ENCODE measurements at regions not wholly inside any gene's neighbourhood (a gene's known extent, or its start where the extent isn't known, plus 50 kb on each side); places are given as distances from the start of the nearest gene placed in this dataset.
A peak's percentile ranks its signal among the peaks of the same experiment; 100 is the strongest.
"Not testable (repeated sequence)": the region's sequence is repeated elsewhere in the genome, so short reads cannot be mapped to it uniquely, and the experiment has no call there.

DNA sequence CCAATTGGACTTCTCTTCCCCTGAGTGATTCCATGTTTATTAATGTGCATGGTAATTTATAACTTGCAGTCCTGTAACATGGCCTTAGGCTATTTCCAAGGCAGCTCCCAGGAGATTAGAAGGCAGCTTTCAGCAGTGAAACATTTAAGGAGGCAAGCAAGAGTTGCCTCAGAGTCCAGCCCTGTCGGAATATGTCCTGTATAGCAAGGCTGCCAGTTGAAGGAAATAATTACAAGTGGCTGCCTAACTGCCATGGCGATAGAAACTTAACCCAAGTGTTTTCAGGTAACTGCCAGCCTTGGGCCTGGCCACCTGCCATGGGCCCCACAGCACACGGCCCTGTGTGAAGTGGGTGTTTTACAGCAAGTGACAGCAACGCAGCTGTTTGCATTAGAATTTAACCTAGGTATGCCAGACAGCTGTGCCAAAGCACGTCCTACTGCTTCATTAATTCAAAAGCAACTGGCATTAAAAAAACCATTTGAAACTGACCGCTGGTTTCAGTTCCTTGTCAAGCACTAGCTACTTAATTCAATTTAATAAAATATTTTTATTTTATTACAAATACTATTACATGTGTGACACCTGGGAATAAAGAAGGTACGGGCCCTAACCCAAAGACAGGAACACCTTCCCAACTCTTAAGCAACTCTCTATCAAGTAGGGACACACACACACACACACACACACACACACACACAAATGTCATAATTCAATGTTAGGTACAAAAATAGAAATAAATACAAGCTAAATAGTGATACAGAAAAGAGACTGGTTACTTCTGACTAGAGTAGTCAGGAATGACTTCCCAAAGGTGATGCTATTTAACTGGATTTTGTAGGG lies 151.8 kb upstream of the HEY2 start:
- no peak overlapping the region for H3K4me3 ChIP-seq (ENCODE audit: low read length in 2 of 2)
- H3K9me3 ChIP-seq (ENCODE audit: control insufficient read depth in 2 of 2, low read length in 2 of 2): no peaks in the 10 kb centered on the region
- no peaks in the 10 kb centered on the region for H3K4me1 ChIP-seq (ENCODE audit: control insufficient read depth in 2 of 2, insufficient read depth in 2 of 2, low read length in 2 of 2)
- H3K27me3 ChIP-seq (ENCODE audit: control insufficient read depth in 2 of 2, insufficient read depth in 2 of 2, low read length in 2 of 2): no peaks in the 10 kb centered on the region
- no peak overlapping the region for H3K9ac ChIP-seq (ENCODE audit: low read depth in 1 of 2, low read length in 2 of 2)
- H3K27ac ChIP-seq (ENCODE audit: low read depth in 2 of 2, low read length in 2 of 2): no peak overlapping the region
- no peaks in the 10 kb centered on the region for H3K36me3 ChIP-seq (ENCODE audit: control insufficient read depth in 2 of 2, insufficient read depth in 2 of 2, low read length in 2 of 2)

- H3K27ac ChIP-seq (ENCODE audit: low read depth in 2 of 2, low read length in 2 of 2): no peak overlapping the region
- no peak overlapping the region for H3K9ac ChIP-seq (ENCODE audit: low read depth in 1 of 2, low read length in 2 of 2)
- H3K27me3 ChIP-seq (ENCODE audit: control insufficient read depth in 2 of 2, insufficient read depth in 2 of 2, low read length in 2 of 2): no peaks in the 10 kb centered on the region
- H3K4me3 ChIP-seq (ENCODE audit: low read length in 2 of 2): no peak overlapping the region
- H3K36me3 ChIP-seq (ENCODE audit: control insufficient read depth in 2 of 2, insufficient read depth in 2 of 2, low read length in 2 of 2): no peaks in the 10 kb centered on the region
- no peaks in the 10 kb centered on the region for H3K9me3 ChIP-seq (ENCODE audit: control insufficient read depth in 2 of 2, low read length in 2 of 2)
- H3K4me1 ChIP-seq (ENCODE audit: control insufficient read depth in 2 of 2, insufficient read depth in 2 of 2, low read length in 2 of 2): no peaks in the 10 kb centered on the region
Measured at GRCh38 chr6:125598422-125598821, 151.0 kb upstream of the HEY2 start.

DNA sequence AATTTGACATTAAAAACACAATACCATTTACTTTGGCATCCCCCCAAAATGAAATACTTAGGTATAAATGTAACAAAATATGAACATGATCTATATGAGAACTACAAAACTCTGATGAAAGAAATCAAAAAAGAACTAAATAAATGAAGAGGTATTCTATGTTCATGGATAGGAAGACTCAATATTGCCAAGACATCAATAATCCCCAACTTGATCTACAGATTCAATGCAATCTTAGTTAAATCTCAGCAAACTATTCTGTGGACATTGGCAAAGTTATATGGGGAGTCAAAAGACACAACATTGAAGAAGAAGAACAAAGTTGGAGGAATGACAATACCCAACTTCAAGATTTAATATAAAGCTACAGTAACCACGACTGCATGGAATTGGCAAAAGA lies 145.2 kb upstream of the HEY2 start:
- H3K9me3 ChIP-seq (ENCODE audit: control insufficient read depth in 2 of 2, low read length in 2 of 2): no peaks in the 10 kb centered on the region
- H3K36me3 ChIP-seq (ENCODE audit: control insufficient read depth in 2 of 2, insufficient read depth in 2 of 2, low read length in 2 of 2): no peaks in the 10 kb centered on the region
- no peak overlapping the region for H3K9ac ChIP-seq (ENCODE audit: low read depth in 1 of 2, low read length in 2 of 2)
- H3K4me1 ChIP-seq (ENCODE audit: control insufficient read depth in 2 of 2, insufficient read depth in 2 of 2, low read length in 2 of 2): no peaks in the 10 kb centered on the region
- no peak overlapping the region for H3K27ac ChIP-seq (ENCODE audit: low read depth in 2 of 2, low read length in 2 of 2)
- no peak overlapping the region for H3K4me3 ChIP-seq (ENCODE audit: low read length in 2 of 2)
- no peaks in the 10 kb centered on the region for H3K27me3 ChIP-seq (ENCODE audit: control insufficient read depth in 2 of 2, insufficient read depth in 2 of 2, low read length in 2 of 2)

- Histone ChIP-seq H3K36me3 (ENCODE audit: control insufficient read depth in 2 of 2, insufficient read depth in 2 of 2, low read length in 2 of 2) (no peaks in the 10 kb centered on the region), H3K9me3 (ENCODE audit: control insufficient read depth in 2 of 2, low read length in 2 of 2) (no peaks in the 10 kb centered on the region), H3K27ac (ENCODE audit: low read depth in 2 of 2, low read length in 2 of 2) (no peak overlapping the region), H3K9ac (ENCODE audit: low read depth in 1 of 2, low read length in 2 of 2) (no peak overlapping the region), H3K4me3 (ENCODE audit: low read length in 2 of 2) (peak overlapping the region in 1 of 2 donors; percentile 13), H3K27me3 (ENCODE audit: control insufficient read depth in 2 of 2, insufficient read depth in 2 of 2, low read length in 2 of 2) (no peaks in the 10 kb centered on the region), H3K4me1 (ENCODE audit: control insufficient read depth in 2 of 2, insufficient read depth in 2 of 2, low read length in 2 of 2) (no peaks in the 10 kb centered on the region)
Measured at GRCh38 chr6:125611573-125612344, 137.7 kb upstream of the HEY2 start.

DNA sequence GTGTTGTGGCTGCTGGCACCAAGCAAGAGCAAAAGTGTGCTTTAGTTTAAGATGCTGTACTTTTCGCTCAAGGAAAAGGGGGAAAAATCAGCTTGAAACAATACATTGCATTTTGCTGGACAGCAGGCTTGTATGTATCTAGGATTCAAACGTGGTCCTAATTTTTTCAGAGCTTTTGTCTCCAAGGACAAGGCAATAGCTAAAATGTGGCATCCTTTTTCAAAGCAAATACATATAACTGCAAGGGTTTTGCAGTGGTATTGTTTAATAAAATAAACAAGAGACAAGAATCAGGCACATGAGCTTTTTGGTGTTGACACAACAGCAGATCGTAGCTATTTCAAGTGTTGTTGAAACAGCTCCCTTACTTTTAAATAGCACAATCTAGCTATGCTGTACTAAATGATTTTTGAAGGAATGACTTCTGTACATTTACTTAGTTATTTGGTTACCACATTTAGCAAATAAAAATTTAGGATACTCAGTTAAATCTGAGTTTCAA lies 137.0 kb upstream of the HEY2 start:
- H3K9me3 ChIP-seq (ENCODE audit: control insufficient read depth in 2 of 2, low read length in 2 of 2): no peaks in the 10 kb centered on the region
- no peaks in the 10 kb centered on the region for H3K4me1 ChIP-seq (ENCODE audit: control insufficient read depth in 2 of 2, insufficient read depth in 2 of 2, low read length in 2 of 2)
- no peaks in the 10 kb centered on the region for H3K36me3 ChIP-seq (ENCODE audit: control insufficient read depth in 2 of 2, insufficient read depth in 2 of 2, low read length in 2 of 2)
- no peak overlapping the region for H3K9ac ChIP-seq (ENCODE audit: low read depth in 1 of 2, low read length in 2 of 2)
- H3K27me3 ChIP-seq (ENCODE audit: control insufficient read depth in 2 of 2, insufficient read depth in 2 of 2, low read length in 2 of 2): no peaks in the 10 kb centered on the region
- H3K4me3 ChIP-seq (ENCODE audit: low read length in 2 of 2): no peak overlapping the region
- H3K27ac ChIP-seq (ENCODE audit: low read depth in 2 of 2, low read length in 2 of 2): no peak overlapping the region

GRCh38 chr6:125618629-125619028 lies 130.8 kb upstream of the HEY2 start:
- Histone ChIP-seq H3K9me3 (ENCODE audit: control insufficient read depth in 2 of 2, low read length in 2 of 2) (no peaks in the 10 kb centered on the region), H3K27ac (ENCODE audit: low read depth in 2 of 2, low read length in 2 of 2) (no peak overlapping the region), H3K4me1 (ENCODE audit: control insufficient read depth in 2 of 2, insufficient read depth in 2 of 2, low read length in 2 of 2) (no peaks in the 10 kb centered on the region), H3K27me3 (ENCODE audit: control insufficient read depth in 2 of 2, insufficient read depth in 2 of 2, low read length in 2 of 2) (no peaks in the 10 kb centered on the region), H3K36me3 (ENCODE audit: control insufficient read depth in 2 of 2, insufficient read depth in 2 of 2, low read length in 2 of 2) (no peaks in the 10 kb centered on the region), H3K9ac (ENCODE audit: low read depth in 1 of 2, low read length in 2 of 2) (no peak overlapping the region), H3K4me3 (ENCODE audit: low read length in 2 of 2) (no peak overlapping the region)

DNA sequence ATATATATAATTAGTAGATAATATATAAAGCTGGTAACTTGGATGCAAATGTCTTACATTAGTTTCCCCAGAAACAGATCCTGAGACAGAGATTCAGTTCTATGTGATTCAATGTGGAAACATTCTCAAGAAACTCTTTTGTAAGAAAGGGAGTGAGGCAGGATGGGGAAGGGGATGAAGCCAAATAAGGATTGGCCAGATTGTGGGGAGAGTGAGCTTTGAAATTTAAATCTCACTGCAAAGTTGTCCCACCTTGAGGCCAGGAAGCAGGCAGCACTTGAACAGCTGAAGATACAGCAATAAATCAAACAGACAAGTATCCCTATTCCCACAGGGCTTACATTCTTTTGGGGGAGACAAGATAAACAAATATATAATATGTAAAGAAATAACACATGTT lies 126.3 kb upstream of the HEY2 start:
- Histone ChIP-seq H3K4me3 (ENCODE audit: low read length in 2 of 2) (no peak overlapping the region), H3K27ac (ENCODE audit: low read depth in 2 of 2, low read length in 2 of 2) (no peak overlapping the region), H3K36me3 (ENCODE audit: control insufficient read depth in 2 of 2, insufficient read depth in 2 of 2, low read length in 2 of 2) (no peaks in the 10 kb centered on the region), H3K27me3 (ENCODE audit: control insufficient read depth in 2 of 2, insufficient read depth in 2 of 2, low read length in 2 of 2) (no peaks in the 10 kb centered on the region), H3K4me1 (ENCODE audit: control insufficient read depth in 2 of 2, insufficient read depth in 2 of 2, low read length in 2 of 2) (no peaks in the 10 kb centered on the region), H3K9me3 (ENCODE audit: control insufficient read depth in 2 of 2, low read length in 2 of 2) (no peaks in the 10 kb centered on the region), H3K9ac (ENCODE audit: low read depth in 1 of 2, low read length in 2 of 2) (no peak overlapping the region)

- Histone ChIP-seq H3K36me3 (ENCODE audit: control insufficient read depth in 2 of 2, insufficient read depth in 2 of 2, low read length in 2 of 2) (no peaks in the 10 kb centered on the region), H3K9ac (ENCODE audit: low read depth in 1 of 2, low read length in 2 of 2) (no peak overlapping the region), H3K27me3 (ENCODE audit: control insufficient read depth in 2 of 2, insufficient read depth in 2 of 2, low read length in 2 of 2) (no peaks in the 10 kb centered on the region), H3K27ac (ENCODE audit: low read depth in 2 of 2, low read length in 2 of 2) (no peak overlapping the region), H3K4me1 (ENCODE audit: control insufficient read depth in 2 of 2, insufficient read depth in 2 of 2, low read length in 2 of 2) (no peaks in the 10 kb centered on the region), H3K9me3 (ENCODE audit: control insufficient read depth in 2 of 2, low read length in 2 of 2) (no peaks in the 10 kb centered on the region), H3K4me3 (ENCODE audit: low read length in 2 of 2) (no peak overlapping the region)
Measured at GRCh38 chr6:125631165-125631564, 118.3 kb upstream of the HEY2 start.

- not testable (repeated sequence) for H3K9me3 ChIP-seq (ENCODE audit: control insufficient read depth in 2 of 2, low read length in 2 of 2); H3K27ac ChIP-seq (ENCODE audit: low read depth in 2 of 2, low read length in 2 of 2)
Measured at GRCh38 chr6:125636011-125636410, 113.4 kb upstream of the HEY2 start.

GRCh38 chr6:125636671-125637070 lies 112.8 kb upstream of the HEY2 start:
- Histone ChIP-seq H3K4me3 (ENCODE audit: low read length in 2 of 2) (no peak overlapping the region), H3K4me1 (ENCODE audit: control insufficient read depth in 2 of 2, insufficient read depth in 2 of 2, low read length in 2 of 2) (no peaks in the 10 kb centered on the region), H3K27ac (ENCODE audit: low read depth in 2 of 2, low read length in 2 of 2) (no peak overlapping the region), H3K9me3 (ENCODE audit: control insufficient read depth in 2 of 2, low read length in 2 of 2) (no peaks in the 10 kb centered on the region), H3K27me3 (ENCODE audit: control insufficient read depth in 2 of 2, insufficient read depth in 2 of 2, low read length in 2 of 2) (no peaks in the 10 kb centered on the region), H3K36me3 (ENCODE audit: control insufficient read depth in 2 of 2, insufficient read depth in 2 of 2, low read length in 2 of 2) (no peaks in the 10 kb centered on the region), H3K9ac (ENCODE audit: low read depth in 1 of 2, low read length in 2 of 2) (no peak overlapping the region)

More at GRCh38 chr6:125636011-125636410, 113.4 kb upstream of the HEY2 start:
- H3K4me3 ChIP-seq (ENCODE audit: low read length in 2 of 2); H3K4me1 ChIP-seq (ENCODE audit: control insufficient read depth in 2 of 2, insufficient read depth in 2 of 2, low read length in 2 of 2); H3K9ac ChIP-seq (ENCODE audit: low read depth in 1 of 2, low read length in 2 of 2); H3K36me3 ChIP-seq (ENCODE audit: control insufficient read depth in 2 of 2, insufficient read depth in 2 of 2, low read length in 2 of 2); H3K27me3 ChIP-seq (ENCODE audit: control insufficient read depth in 2 of 2, insufficient read depth in 2 of 2, low read length in 2 of 2): not testable (repeated sequence)

Measured in mucosa of rectum (tissue), 2 donors.